Endothelial cell of umbilical vein (primary cell): ENCODE measurements at regions not wholly inside any gene's neighbourhood (a gene's known extent, or its start where the extent isn't known, plus 50 kb on each side); places are given as distances from the start of the nearest gene placed in this dataset.

ENCODE experiments used
- BruUV-seq: library from RNA; stranded (reverse); fragments of 400-500 nt; replicated peaks from 2 replicates; lab custom pipeline; 2021; lab: Mats Ljungman, UMichigan
- CTCF ChIA-PET: fragments of 300-600, 350-600 bp; sonication (Branson Sonifier 250); formaldehyde crosslinking; loops from one replicate; lab custom pipeline; 2021; ENCODE audit warnings: antibody characterized with exemption, inconsistent platforms; lab: Charles Lee
- POLR2A ChIA-PET: fragments of 300-600, 350-600 bp; sonication (Branson Sonifier 250); formaldehyde crosslinking; loops from one replicate; lab custom pipeline; 2021; ENCODE audit warnings: antibody characterized with exemption, inconsistent platforms; lab: Charles Lee
- DNase-seq: peaks from one replicate; pipeline ENCODE4 v3.0.0-alpha.2; 2011; ENCODE audit warnings: low read depth, low spot score
- FAIRE-seq: peaks from 2 replicates; lab custom pipeline; 2011; peaks lifted over from hg19 to GRCh38; lab: Jason Lieb, UNC
- H2AFZ ChIP-seq: 2 replicates; pipeline ENCODE4 v1.6.0; 2012; ENCODE audit warnings: low read depth, low read length, control low read depth, inconsistent platforms
- H3K27ac ChIP-seq: 2 replicates; pipeline ENCODE4 v1.5.1; 2011; ENCODE audit warnings: low read depth, mild to moderate bottlenecking, control low read depth, low read length, moderate library complexity; ENCODE audit not compliant: insufficient read depth
- H3K27me3 ChIP-seq, 2 experiments: 2 replicates each; pipeline versions ENCODE4 v1.6.0 to v1.6.1; 2011; ENCODE audit warnings: low read length in 2 of 2, mixed read lengths in 1 of 2; ENCODE audit not compliant: control insufficient read depth in 2 of 2, insufficient read depth in 2 of 2
- H3K36me3 ChIP-seq, 2 experiments: 2 replicates in 1 of 2; 3 replicates in 1 of 2; pipeline ENCODE4 v1.5.1; 2011; ENCODE audit warnings: low read length in 2 of 2, mild to moderate bottlenecking in 1 of 2, moderate library complexity in 1 of 2; ENCODE audit not compliant: control insufficient read depth in 2 of 2, insufficient read depth in 2 of 2; ENCODE audit errors: extremely low read depth in 1 of 2
- H3K4me1 ChIP-seq: 3 replicates; pipeline ENCODE4 v1.5.1; 2011; ENCODE audit warnings: mild to moderate bottlenecking, low read length; ENCODE audit not compliant: control insufficient read depth, insufficient read depth; ENCODE audit errors: extremely low read depth
- H3K4me2 ChIP-seq: 2 replicates; pipeline ENCODE4 v1.6.1; 2011; ENCODE audit warnings: low read length, control low read depth, mixed read lengths; ENCODE audit not compliant: insufficient read depth
- H3K4me3 ChIP-seq, 3 experiments: fragments of 200-600 bp in 1 of 3; sonication (generic), shearing (Covaris generic) in 1 of 3; replicated peaks in 1 of 3; 2 replicates each; pipeline ENCODE4 v1.5.1; 2011 to 2016; ENCODE audit warnings: control low read depth in 3 of 3, low read length in 3 of 3, mild to moderate bottlenecking in 2 of 3, inconsistent platforms in 1 of 3, low read depth in 1 of 3, moderate library complexity in 1 of 3; ENCODE audit not compliant: insufficient read depth in 1 of 3
- H3K79me2 ChIP-seq: 2 replicates; pipeline ENCODE4 v1.6.0; 2012; ENCODE audit warnings: low read length, inconsistent platforms; ENCODE audit not compliant: control insufficient read depth, insufficient read depth
- H3K9ac ChIP-seq: replicated peaks from 2 replicates; pipeline ENCODE3; 2011; ENCODE audit warnings: low read length, control low read depth; ENCODE audit not compliant: insufficient read depth; ENCODE audit errors: extremely low read depth
- H3K9me1 ChIP-seq: replicated peaks from 3 replicates; pipeline ENCODE4 v1.6.0; 2011; ENCODE audit warnings: mild to moderate bottlenecking, low read length; ENCODE audit not compliant: control insufficient read depth, insufficient read depth; ENCODE audit errors: extremely low read depth
- H3K9me3 ChIP-seq: replicated peaks from 2 replicates; pipeline ENCODE4 v1.5.1; 2012; ENCODE audit warnings: low read length, inconsistent platforms; ENCODE audit not compliant: control insufficient read depth, insufficient read depth
- H4K20me1 ChIP-seq: replicated peaks from 2 replicates; pipeline ENCODE3; 2011; ENCODE audit warnings: mild to moderate bottlenecking, low read length; ENCODE audit not compliant: control insufficient read depth, insufficient read depth; ENCODE audit errors: extremely low read depth
- EZH2 ChIP-seq: IDR thresholded peaks from 2 replicates; pipeline ENCODE4 v1.6.1; 2012; ENCODE audit warnings: borderline replicate concordance, low read depth, mild to moderate bottlenecking, moderate library complexity, low read length, inconsistent platforms; ENCODE audit not compliant: severe bottlenecking
- FOS ChIP-seq: IDR thresholded peaks from 2 replicates; pipeline ENCODE4 v1.6.1; 2011; ENCODE audit warnings: mild to moderate bottlenecking, low read length, moderate library complexity, borderline replicate concordance; ENCODE audit not compliant: insufficient read depth
- GATA2 ChIP-seq: IDR thresholded peaks from 2 replicates; pipeline ENCODE4 v1.7.0; 2011; ENCODE audit warnings: low read depth, mild to moderate bottlenecking, moderate library complexity, mixed read lengths, low read length; ENCODE audit not compliant: insufficient read length, insufficient read depth
- JUN ChIP-seq: IDR thresholded peaks from 2 replicates; pipeline ENCODE4 v1.6.1; 2011; ENCODE audit warnings: borderline replicate concordance, low read depth; ENCODE audit not compliant: insufficient read length, insufficient read depth
- MYC ChIP-seq: IDR thresholded peaks from one replicate; pipeline ENCODE4 v1.6.1; 2011; ENCODE audit warnings: mild to moderate bottlenecking, low read depth, low read length
- POLR2A ChIP-seq: IDR thresholded peaks from 2 replicates; pipeline ENCODE4 v1.6.1; 2012; ENCODE audit warnings: low read depth, mild to moderate bottlenecking, control low read depth, low read length
- POLR2AphosphoS5 ChIP-seq: IDR thresholded peaks from 2 replicates; pipeline ENCODE4 v1.6.1; 2012; ENCODE audit warnings: low read depth, mild to moderate bottlenecking, control low read depth, low read length, moderate library complexity; ENCODE audit not compliant: insufficient read depth
- dilution Hi-C: fragments of 300-500 bp; cut with MboI; formaldehyde crosslinking; loops from one replicate; pipeline ENCODE4 v1.15.0; 2019; ENCODE audit warnings: low sequenced_read_pairs; ENCODE audit not compliant: extremely low pct_ligation_motif_present
- intact Hi-C: fragments of 100-400 bp; cut with micrococcal nuclease; formaldehyde crosslinking; loops from one replicate; pipeline ENCODE4 v1.10.0; 2022
- TF ChIP-seq, protein P1 (sequence below): IDR thresholded peaks from 2 replicates; pipeline ENCODE4 v1.6.1; 2011; ENCODE audit not compliant: insufficient read depth, insufficient read length
- TF ChIP-seq, protein P2 (sequence below), 2 donors: IDR thresholded peaks; 1 replicate in 1 of 2; 2 replicates in 1 of 2; pipeline ENCODE4 v1.5.1; 2011; ENCODE audit warnings: low read length in 2 of 2, mild to moderate bottlenecking in 2 of 2, moderate library complexity in 2 of 2, control low read depth in 1 of 2, inconsistent platforms in 1 of 2, low read depth in 1 of 2; ENCODE audit not compliant: insufficient read depth in 1 of 2; ENCODE audit errors: extremely low read depth in 1 of 2

DNA sequence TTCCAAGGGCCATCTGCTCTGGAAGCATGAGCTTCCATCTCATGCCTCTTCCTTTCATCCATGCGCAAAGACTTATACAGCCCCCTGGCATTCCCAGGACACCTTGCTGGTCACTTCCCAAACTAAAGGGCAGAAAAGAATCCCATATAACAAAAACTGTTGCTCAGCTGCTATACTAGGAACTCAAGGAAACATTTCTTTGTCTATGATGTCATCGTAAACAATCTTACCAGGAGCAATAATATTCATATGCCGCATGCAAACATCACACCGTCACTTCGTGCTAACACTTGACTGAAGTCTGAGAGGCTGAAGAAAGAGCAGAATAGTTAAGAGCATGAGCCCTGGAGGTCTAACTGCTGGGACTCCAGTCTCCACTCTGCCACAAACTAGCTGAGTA is 50.5 kb upstream of the CDKN3 start:
- POLR2A ChIA-PET = no interaction called here
- no peaks in the 10 kb centered on the region for H3K27me3 ChIP-seq
- TF ChIP-seq, protein P1, sequence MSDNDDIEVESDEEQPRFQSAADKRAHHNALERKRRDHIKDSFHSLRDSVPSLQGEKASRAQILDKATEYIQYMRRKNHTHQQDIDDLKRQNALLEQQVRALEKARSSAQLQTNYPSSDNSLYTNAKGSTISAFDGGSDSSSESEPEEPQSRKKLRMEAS = no peak
- TF ChIP-seq, protein P2, sequence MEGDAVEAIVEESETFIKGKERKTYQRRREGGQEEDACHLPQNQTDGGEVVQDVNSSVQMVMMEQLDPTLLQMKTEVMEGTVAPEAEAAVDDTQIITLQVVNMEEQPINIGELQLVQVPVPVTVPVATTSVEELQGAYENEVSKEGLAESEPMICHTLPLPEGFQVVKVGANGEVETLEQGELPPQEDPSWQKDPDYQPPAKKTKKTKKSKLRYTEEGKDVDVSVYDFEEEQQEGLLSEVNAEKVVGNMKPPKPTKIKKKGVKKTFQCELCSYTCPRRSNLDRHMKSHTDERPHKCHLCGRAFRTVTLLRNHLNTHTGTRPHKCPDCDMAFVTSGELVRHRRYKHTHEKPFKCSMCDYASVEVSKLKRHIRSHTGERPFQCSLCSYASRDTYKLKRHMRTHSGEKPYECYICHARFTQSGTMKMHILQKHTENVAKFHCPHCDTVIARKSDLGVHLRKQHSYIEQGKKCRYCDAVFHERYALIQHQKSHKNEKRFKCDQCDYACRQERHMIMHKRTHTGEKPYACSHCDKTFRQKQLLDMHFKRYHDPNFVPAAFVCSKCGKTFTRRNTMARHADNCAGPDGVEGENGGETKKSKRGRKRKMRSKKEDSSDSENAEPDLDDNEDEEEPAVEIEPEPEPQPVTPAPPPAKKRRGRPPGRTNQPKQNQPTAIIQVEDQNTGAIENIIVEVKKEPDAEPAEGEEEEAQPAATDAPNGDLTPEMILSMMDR (IDR thresholded peaks at IDR 0.05; ENCODE audit: extremely low read depth in 1 of 2, insufficient read depth in 1 of 2, low read depth in 1 of 2, low read length in 2 of 2) = no peak
- no peak for TF ChIP-seq JUN
- TF ChIP-seq GATA2 = no peak
- no peak for TF ChIP-seq POLR2AphosphoS5
- TF ChIP-seq POLR2A = no peak
- no peak for TF ChIP-seq MYC
- TF ChIP-seq FOS = no peak
- TF ChIP-seq EZH2 = no peak
- DNase-seq (no peak), FAIRE-seq (no peak)
- no peak overlapping the region for H3K4me2 ChIP-seq
- no peaks in the 10 kb centered on the region for H3K36me3 ChIP-seq
- CTCF ChIA-PET = interaction anchor here (0.9 to 3.2 kb wide), 5 partner anchors 17 to 1050 kb away, joined by 3 to 66 read pairs (median 5); partner anchors contain the start of gene BMP4
- no peak overlapping the region for H2AFZ ChIP-seq
- no peak overlapping the region for H3K4me3 ChIP-seq
- intact Hi-C loops = loop anchor here (5.0 to 10.0 kb wide), 2 partner anchors 629 to 1131 kb away; no protein-coding TSS in a partner anchor
- dilution Hi-C loops = loop anchor here (25.0 kb wide), 1 partner anchor 809 kb away; no protein-coding TSS in a partner anchor
- H3K9ac ChIP-seq = no peak overlapping the region
- BruUV-seq = no TSS peak
- H3K9me3 ChIP-seq = no peaks in the 10 kb centered on the region
- no peaks in the 10 kb centered on the region for H3K9me1 ChIP-seq
- H3K79me2 ChIP-seq = no peaks in the 10 kb centered on the region
- H3K27ac ChIP-seq = no peak overlapping the region
- peaks cover 13% of the 10 kb centered on the region for H3K4me1 ChIP-seq
- H4K20me1 ChIP-seq = no peaks in the 10 kb centered on the region
